GM19351 (cell line): ENCODE measurements at regions not wholly inside any gene's neighbourhood (a gene's known extent, or its start where the extent isn't known, plus 50 kb on each side); places are given as distances from the start of the nearest gene placed in this dataset.

ENCODE experiments used
- ATAC-seq: cut with Tn5 transposase; IDR thresholded peaks from one replicate; pipeline ENCODE4 v1.9.1; 2021; ENCODE audit warnings: mild to moderate bottlenecking, moderate library complexity; ENCODE audit not compliant: unreplicated experiment

DNA sequence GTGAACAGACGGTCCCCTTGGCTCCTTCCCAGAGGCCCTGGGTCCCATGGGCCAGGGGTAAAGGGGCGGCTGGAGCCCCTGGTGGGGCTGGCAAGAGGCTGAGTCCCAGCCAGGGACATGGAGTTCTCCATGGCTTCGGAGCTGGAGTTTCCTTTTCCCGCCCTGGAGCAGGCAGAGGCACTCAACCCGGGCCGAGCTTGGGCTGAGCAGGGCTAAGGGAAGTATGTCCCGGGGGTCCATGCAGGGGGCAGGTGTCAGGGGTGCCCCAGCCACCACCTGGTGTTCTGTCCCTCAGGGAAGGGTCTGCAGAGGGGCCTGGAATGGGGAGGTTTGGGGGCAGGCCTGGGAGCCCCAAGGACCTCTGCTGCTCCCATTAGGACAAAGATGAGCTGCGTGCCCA lies 54.0 kb upstream of the TPM4 start:
- ATAC-seq, result no peak

- ATAC-seq, result no peak
Observed at GRCh38 chr19:16022681-16023080, 53.6 kb upstream of the TPM4 start.

DNA sequence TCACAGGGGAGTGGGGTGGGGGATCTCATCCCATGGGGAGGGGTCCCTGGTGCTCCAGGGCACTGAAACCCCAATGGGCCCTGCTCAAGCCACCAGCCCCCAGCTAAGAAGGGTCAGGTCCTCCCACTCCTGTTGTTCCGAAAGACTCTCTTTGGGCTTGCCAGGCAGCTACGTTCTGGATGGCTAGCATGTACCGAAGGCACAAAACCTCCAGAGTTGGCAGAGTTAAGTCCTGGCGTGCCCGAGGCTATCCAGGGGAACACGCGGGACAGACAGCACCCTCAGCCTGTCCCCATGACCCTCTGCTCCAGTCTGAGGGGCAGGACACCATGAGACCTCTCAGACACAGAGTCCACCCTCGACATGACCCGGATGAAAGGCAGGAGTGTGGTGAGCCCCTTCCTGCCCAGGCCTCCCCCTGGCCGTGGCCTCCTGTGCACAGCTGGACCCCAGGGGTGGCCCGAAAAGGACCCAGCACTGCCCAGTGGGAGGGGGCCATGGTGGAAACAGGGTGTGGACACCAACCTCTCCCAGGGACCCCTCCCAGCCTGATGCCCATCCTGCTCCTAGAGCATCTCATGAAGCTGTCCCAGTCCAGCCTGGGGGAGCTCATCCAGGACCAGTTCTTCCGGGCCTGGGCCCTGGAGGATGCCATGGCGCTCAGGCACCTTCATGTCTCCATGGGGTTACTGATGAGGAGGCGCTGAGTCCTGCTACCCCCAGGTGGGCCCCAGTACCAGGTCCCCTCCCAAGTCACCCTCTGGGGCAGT lies 53.0 kb upstream of the TPM4 start:
- no peak for ATAC-seq

DNA sequence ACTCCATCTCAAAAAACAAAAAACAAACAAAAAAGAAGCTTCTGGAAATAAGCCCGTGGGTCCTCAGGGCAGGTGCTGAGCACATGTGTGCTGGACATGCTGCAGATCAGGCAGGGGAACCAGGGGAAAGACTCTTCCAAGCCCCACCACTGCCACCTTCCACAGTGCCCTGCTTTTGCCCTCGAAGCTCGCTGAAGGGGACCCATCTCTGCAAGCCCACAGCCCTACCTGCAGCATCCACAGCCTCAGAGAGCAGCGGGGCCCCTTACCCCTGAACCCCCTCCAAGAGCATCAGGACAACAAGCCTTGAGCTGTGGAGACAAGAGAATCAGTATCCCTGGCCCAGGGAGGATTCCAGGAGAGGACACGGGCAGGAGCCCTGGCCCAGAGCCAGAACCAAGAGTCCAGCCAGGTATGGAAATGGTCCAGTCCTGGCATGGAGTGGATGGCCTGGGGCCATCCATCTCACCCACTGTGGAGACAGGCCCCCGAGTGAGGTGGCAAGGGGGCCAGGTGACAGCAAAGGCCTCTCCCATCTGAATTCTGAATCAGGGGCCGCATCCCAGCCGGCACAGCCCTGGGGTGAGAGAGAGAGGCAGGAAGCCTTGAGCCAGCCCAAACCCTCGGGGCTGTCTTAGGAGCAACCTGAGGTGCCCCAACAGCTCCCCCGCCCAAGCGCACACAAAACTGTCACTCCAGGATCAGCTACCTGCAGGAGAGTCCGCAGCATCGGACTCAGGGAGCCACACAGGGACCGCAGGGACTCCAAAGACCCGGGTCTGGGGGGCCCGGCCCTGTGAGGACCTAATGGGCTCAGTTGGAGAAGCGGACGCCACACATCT lies 51.8 kb upstream of the TPM4 start:
- no peak for ATAC-seq

- ATAC-seq, result no peak
Observed at GRCh38 chr19:16025108-16026101, 50.9 kb upstream of the TPM4 start.

- no peak for ATAC-seq
Observed at GRCh38 chr19:16026131-16026530, 50.2 kb upstream of the TPM4 start.
